Iris pigment epithelial cell (primary cell): ENCODE measurements at regions not wholly inside any gene's neighbourhood (a gene's known extent, or its start where the extent isn't known, plus 50 kb on each side); places are given as distances from the start of the nearest gene placed in this dataset.
"Not testable (repeated sequence)": the region's sequence is repeated elsewhere in the genome, so short reads cannot be mapped to it uniquely, and the experiment has no call there.

ENCODE experiments used
- DNase-seq: peaks from one replicate; pipeline ENCODE4 v3.0.0-alpha.2; 2011; ENCODE audit warnings: low read depth

DNA sequence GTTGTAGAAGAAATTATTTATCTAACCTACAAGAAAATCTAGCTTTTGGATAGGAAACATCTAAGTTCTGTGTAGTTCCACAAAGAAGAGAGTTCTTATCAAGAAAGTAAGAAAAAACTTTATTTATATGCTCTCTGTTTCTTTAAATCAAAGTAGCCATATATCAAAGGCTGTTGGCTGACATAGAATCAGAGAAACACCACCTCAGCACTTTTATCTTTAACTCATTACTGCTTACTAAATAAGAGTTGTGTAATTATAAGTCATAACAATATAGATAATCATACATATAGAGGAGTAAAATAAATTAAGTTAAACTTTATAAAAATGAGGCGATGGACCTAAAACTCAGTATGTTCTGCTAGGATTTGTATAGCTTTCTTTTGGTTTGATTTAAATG, 570.6 kb downstream of the PCDH17 start:
- no peak for DNase-seq

DNA sequence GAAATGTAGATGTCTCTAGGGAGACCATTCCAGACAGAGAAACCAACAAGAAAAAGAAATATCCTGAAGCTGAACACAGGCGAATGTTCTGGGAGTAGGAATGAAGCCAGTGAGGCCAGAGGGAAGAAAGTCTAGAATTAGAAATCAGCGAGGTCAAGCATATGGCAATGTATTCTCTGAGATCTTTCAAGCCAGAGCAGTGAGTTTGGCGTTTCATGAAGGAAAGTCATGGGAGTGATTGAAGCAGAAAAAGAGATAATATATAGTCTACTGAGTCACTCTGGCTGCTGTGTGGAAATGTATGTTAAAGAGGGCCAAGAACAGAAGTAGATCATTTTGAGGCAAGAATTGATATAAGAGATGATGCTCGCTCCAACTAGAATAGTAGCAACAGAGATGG, 576.0 kb downstream of the PCDH17 start:
- DNase-seq, result no peak

DNA sequence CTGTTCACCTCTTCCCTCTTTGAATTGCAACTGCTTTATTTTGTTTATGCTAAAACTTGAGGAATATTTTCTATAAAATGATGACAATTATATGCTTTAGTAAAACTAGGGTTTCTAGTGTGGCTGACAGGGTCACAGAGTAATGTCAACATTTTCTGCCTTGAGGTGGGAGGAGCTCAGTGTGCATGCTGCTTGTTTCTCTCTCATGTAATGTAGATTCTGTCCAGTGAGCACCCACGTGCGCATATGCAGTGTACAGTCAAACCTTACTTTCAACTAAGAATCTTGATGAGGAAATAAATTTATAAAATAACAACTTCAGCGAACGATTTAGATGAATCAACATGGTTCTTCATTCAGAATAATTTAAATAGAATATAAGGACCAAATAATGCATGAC, 603.9 kb downstream of the PCDH17 start:
- DNase-seq, result no peak

DNA sequence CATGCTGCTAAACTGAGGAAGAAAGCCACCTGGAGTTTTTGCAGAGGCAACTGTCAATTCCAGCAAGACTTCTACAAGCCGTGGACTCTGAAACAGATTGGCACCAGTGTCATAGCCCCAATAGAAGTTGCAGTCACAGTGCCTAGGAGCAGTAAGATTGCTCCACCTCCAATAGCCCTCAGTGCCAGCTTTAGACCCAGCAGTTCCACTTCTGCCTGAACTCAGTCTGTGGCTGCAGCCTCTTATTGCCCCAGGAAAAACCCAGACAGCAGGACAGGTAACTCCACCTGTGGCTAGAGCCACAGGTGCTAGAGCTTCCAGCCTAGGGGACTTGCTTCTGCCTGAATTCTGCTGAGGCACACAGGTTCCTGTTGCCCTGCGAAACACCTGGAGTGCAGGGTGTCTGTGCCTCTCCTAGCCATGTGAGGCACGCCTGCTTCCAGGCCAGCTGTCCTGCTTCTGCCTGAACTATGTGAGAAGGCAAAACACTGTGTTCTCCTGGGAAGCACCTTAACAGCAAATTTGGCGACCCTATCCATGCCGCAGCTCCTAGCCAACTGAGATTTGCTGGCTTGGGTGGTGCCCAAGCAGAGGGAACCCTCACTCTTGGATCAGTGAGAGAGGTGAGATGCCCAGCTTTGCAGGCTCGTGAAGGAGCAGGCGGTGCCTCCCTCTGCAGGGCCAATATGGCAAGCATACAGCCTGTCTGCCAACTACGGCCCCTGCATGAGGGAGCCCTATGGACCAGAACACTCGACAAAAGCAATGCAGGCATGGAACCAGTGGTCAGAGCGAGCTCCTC, 607.6 kb downstream of the PCDH17 start:
- no peak for DNase-seq

DNA sequence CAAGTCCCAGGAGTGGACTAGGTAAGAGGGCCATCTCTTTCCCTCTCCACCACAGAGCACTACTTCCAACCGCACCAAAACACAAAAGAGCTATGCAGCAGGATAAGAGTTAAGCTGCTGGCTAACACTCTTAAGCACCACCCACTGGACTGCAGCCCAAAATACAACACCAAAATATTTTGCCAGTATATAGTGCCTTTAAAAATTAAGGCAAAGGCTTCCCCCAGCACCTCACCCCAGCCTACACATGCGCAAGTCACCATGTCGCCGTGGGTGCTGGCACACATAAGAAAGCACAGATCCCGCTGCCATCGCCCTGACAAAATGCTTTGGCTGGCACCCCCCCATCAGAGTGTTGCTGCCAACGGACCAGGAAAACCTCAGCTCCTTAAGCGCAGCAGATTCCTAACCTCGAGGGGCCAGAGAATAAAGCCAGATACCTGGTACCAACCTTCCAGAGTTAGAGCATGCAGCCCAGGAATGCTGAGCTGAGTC, 608.3 kb downstream of the PCDH17 start:
- DNase-seq, result no peak

DNA sequence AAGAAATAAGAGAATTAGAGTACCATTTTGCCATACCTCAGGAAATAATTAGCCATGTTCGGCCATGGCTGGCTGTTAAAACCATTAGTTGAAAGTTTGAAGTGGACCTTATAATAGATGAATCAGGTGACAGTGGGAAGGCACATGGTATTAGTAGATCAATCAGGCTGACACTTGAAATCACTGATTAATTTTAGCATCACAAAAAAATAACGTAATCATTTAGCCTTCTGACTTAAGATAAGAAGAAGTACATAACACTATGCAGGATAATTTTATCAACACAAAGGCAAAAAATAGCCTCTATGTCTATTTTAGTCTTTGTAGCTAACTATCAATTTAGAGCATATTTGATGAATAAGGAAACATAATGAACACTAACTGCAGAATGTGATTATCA, 615.5 kb downstream of the PCDH17 start:
- DNase-seq, result no peak

DNA sequence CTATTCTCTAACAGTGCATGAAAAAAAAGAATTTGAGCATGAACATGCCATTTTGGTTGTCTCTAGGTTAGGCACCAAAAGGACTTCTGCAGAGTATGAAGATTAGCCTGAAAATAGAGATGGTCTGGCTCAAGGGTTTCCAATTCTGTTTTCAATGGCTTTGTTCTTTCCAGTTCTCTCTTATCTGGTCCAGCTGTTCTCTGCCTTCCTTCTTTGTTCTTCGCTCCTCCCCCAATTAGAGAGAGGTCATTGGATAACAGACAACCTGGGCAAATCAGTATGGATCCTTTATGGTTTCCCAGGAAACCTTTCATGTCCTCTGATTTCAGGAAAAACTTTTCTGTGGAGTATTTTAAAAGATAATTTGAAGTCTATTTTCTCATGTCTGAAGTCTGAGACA, 623.4 kb downstream of the PCDH17 start:
- no peak for DNase-seq

DNA sequence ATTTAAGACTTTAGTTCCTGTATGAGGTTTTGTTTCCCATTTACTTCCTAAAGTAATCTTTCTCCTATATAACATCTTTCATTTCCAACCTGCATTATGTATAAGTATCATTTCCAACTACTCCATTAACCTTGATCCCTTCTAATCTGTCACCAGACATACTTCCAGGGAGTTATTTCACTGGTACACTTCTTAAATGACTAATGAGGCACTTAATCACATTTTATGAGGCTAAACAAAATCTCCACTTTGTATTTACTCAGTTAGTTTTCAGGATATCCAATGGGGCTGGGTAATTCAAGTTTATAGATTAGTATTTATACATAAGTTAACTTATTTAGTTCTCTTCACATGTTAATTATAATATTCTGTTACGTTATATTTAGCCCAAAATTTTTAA, 634.7 kb downstream of the PCDH17 start:
- DNase-seq, result no peak

DNA sequence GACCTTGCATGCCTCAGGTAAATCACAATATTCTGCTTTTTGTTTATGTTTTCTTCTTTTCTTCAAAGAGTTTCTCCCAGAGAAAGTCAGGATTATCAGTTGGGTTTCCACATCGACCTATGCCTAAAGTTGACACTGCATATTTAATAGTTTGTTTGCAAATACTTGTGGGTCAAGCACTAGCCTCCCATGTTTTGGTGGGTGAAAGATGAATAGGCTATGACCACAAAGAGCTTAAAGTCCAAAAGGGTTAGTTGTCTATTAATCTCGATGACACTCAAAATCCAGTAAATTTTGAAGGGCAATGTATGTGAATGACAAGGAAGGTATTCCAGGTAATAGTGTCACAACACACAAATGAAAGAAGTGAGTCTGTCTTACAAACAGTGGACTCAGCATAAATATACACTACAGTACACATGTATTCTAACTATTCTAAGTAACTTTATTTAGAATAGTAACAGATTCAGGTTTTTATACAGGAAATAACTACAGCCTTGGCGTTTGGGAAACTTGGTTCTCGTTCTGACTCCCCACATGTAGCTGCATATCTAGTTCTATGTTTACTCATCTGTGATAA, 667.1 kb downstream of the PCDH17 start:
- no peak for DNase-seq

DNA sequence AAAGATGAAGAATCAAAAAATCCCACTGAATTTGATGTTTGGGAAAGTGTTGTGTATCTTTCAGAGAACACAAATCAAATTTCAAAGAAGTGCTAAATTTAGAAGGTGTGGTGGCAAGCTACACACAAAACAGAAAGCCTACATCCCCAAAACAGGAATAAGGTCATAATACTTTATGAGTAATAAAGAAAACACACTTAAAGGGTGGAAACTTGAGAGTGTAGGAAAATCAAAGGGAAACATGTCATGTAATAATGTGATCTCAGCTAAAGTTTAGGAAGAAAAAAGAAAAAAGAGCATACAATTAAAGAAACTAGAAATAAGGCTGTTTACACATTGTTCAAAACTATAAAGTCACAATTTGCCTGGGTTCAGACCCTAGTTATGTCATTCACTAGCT, 668.7 kb downstream of the PCDH17 start:
- DNase-seq, result no peak

DNA sequence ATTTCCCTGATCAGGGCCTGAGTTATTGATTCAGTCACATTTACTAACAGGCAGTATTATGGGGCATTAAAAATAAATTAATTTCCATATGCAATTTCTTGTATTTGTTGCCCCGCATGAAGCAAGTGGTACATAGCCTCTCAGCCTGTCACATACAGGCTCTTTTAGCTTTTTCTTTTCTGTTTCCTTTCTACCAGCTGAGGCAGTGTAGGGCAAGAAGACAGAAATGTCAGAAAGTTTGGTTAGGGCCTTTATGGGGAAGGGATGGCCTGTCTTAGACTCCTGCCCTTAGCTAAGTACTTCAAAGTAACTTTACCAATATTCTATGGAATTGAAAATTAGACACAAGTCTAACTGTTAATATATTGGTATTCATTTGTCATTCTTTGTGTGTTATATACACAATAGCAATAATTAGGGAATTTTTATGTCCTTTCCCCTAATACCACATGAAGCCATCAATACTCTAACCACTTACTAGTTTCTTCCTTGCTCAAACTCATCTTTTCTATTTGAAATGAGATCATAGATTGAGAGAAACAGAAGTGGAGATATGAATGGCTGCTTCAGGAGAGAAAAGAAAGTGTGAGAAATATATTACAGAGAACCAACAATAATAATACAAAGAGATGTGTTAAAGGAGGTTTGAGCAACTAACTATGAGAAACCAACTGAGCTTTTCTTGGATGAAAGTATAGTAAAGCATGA, 669.6 kb downstream of the PCDH17 start:
- DNase-seq, result no peak

DNA sequence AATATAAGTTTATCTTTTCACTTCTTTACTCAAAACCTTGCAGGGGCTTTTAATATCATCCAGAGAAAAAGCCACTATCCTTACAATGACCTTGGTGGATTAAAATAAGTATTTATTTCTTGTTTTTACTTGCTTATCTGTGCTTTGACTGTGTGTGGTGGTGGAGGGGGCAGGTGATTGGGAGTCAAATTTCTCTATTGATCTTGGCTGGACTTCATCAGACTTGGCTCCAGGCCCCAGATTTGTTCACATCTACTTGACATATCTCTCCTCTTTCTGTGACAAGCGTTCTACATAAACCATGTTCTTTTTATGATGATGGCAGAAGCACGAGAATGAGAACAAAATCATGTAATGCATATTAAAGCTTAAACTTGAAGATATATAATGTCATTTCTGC, 670.8 kb downstream of the PCDH17 start:
- no peak for DNase-seq

DNA sequence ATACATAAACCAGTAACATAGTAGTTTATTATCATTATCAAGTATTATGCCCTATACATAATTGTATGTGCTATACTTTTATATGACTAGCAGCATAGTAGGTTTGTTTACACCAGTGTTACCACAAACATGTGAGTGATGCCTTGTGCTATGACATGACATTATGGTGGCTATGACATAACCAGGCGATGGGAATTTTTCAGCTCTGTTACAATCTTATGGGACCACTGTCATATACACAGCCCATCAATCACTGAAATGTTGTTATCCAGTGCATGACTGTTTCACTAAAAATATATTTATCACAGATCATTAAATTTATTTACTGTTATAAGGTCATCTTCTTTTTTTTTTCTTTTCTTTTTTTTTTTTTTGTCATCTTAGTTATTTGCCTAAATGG, 674.5 kb downstream of the PCDH17 start:
- no peak for DNase-seq

DNA sequence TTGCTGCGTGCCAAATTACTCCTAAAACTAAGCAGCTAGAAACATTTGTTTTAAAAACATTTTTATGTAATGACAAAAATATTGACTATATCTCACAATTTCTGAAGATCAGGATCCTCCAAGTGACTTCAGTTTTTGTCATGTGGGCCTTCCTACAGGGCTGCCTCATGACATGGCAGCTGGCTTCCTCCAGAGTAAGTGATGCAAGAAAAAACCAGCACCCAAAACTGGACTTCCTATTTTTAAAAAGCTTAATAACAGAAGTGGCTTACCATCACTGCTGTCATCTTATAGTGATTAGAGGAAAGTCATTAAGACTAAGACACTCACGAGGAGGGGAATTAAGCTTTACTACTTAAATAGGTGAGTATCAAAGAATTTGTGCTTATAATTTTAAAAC, 681.7 kb downstream of the PCDH17 start:
- no peak for DNase-seq

DNA sequence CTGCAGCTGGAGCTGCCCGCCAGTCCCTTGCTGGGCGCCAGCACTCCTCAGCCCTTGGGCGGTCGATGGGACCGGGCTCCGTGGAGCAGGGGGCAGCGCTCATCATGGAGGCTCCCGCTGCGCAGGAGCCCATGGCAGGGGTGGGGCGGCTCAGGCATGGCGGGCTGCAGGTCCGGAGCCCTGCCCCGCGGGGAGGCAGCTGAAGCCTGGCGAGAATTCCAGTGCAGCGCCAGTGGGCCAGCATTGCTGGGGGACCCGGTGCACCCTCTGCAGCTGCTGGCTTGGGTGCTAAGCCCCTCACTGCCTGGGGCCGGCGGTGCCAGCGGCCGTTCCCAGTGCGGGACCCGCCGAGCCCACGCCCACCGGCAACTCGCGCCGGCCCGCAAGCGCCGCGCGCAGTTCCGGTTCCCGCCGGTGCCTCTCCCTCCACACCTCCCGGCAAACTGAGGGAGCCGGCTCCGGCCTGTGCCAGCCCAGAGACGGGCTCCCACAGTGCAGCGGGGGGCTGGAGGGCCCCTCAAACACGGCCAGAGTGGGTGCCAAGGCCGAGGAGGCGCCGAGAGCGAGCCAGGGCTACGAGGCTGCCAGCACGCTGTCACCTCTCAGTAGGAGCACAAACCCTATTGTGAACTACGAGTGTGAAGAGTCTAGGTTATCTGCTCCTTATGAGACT, 687.1 kb downstream of the PCDH17 start:
- no peak for DNase-seq

DNA sequence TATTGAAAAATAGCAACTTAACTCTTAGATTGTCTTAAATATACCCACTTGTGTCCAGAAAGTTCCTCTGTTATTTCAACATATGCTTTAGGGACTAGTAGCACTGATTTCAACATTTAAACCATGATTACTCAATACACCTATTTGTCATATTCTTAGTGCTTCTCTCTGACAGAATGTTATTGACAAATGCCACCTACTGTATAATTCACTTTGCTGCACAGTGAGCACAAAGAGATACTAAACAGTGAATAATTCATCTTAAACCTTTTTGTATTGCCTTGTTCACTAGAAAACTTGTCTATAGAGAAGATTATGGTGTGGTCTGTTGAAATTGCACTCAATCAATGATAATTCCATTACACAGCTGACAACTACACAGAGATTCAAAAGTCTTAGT, 692.6 kb downstream of the PCDH17 start:
- DNase-seq, result no peak

DNA sequence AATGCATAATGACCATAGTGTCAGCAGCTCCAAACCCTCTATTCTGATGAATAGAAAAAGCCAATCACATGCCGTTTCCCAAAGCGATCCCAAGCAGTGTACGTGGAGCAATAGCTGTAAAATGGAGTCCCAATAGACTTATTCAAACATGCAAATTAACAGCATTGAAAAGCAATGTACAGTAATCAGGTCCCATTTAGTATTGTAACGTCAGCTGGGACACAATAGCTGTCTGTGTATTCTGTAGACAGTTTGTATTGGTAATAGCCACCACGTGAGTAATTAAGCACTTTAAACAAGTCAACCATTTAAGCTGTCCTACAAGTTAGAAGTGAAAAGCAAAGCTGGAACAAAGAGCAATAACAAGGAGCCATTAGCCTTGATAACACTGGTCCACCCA, 698.2 kb downstream of the PCDH17 start:
- DNase-seq, result no peak

DNA sequence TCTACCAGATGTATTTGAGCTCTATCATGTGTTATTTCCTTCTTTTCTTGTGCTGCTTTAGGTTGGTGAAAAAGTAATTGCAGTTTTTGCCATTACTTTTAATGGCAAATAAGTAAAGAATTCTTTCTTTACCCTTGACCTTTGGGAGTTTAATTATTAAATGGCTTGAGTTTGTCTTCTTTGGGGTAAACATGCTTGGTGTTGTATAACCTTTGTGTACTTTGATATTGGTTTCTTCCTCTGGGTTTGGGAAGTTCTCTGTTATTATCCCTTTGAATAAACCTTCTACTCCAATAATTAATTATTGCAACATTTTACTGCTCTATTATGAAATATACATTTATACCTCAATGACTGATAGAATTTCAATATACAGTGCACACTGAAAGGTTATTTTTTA, 709.4 kb downstream of the PCDH17 start:
- no peak for DNase-seq

DNA sequence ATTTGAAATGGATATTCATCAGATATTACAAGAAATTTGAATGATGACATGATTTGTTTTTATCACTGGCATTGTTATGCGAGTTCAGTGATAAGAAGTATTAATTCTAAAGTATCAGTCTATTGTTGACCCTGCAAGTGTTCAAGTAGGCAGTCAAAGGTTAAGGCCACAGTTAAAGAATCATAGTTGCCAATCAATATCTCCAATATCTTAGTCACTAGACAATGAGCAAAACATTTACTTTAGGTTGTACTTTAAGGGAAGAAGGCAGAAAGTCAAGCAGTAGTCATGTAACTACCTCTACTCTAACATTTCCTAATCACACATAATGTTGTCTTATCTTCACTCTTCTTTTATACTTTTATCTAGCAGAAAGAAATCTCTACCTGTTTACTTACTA, 709.8 kb downstream of the PCDH17 start:
- no peak for DNase-seq

DNA sequence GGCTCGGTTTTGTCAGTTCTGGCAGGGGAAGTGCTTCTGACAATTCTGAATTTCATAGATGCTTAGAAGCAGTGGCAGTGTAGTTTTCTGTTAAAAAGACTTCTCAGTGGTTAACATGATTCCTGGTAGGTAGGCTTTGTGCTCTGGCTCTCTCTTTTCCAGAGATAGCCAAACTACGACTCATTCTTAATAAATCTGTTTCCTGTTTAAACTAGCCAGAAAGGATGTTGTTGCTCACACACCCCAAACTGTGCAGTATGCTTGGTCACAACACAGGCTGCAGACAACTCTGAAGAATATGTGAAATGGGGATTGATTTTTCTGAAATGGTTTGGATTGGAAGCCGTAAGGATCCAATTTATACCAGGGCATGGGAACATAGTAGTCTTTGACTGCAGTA, 711.5 kb downstream of the PCDH17 start:
- DNase-seq, result no peak

DNA sequence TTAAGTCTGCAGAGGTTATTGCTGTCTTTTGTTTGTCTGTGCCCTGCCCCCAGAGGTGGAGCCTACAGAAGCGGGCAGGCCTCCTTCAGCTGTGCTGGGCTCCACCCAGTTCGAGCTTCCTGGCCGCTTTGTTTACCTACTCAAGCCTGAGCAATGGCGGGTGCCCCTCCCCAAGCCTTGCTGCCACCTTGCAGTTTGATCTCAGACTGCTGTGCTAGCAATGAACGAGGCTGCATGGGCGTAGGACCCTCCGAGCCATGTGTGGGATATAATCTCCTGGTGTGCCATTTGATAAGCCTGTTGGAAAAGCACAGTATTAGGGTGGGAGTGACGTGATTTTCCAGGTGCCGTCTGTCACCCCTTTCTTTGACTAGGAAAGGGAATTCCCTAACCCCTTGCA, 720.6 kb downstream of the PCDH17 start:
- DNase-seq, result not testable (repeated sequence)

DNA sequence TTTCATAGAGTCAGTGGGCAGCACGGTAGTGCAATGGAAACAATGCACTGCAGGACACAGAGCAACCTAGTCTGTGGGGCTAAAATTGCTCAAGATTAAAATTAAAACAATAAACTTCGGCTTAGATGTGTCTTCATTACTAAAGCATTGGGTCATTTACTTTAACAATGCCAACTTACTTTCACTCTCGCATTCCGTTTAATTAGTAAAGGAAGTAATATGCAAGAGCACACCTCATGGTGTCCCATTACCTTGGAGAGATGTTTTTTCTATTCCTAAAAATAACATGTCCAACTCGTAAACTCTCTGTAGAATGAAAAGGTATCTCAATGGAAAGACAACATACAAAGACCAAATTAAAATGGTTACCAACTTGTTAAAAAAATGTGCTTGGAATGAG, 738.4 kb downstream of the PCDH17 start:
- no peak for DNase-seq

DNA sequence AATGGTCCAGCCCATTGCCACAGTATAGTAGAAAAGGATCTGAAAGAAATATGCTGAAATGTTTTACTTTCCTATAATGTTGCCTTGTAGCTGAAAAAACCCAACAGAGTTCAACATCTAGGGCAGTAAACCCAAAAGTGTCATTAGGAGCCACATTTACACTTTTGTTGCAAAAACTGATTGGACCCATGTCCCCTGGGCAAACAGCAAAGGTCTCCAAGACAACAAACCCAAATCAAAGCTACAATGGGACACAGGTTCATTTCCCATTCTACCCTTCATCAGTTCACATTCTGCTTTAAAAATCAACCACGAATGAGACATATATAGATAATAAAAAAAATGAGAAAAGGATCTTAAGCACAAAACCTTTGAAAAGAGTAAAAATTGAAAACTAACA, 744.8 kb downstream of the PCDH17 start:
- no peak for DNase-seq
